DMS53 treated with DMSO at 0.1 percent for 48 hours (cell line): ENCODE measurements at regions not wholly inside any gene's neighbourhood (a gene's known extent, or its start where the extent isn't known, plus 50 kb on each side); places are given as distances from the start of the nearest gene placed in this dataset.

ENCODE experiments used
- DNase-seq: peaks from one replicate; lab custom pipeline; 2025; ENCODE audit not compliant: unreplicated experiment; lab: John Stamatoyannopoulos, UW

- DNase-seq = no peak
Measured at GRCh38 chr13:84686458-84686857, 804.2 kb upstream of the SLITRK1 start.

- DNase-seq = no peak
Measured at GRCh38 chr13:84684804-84685203, 802.5 kb upstream of the SLITRK1 start.

- no peak for DNase-seq
Measured at GRCh38 chr13:84684048-84684662, 801.9 kb upstream of the SLITRK1 start.

DNA sequence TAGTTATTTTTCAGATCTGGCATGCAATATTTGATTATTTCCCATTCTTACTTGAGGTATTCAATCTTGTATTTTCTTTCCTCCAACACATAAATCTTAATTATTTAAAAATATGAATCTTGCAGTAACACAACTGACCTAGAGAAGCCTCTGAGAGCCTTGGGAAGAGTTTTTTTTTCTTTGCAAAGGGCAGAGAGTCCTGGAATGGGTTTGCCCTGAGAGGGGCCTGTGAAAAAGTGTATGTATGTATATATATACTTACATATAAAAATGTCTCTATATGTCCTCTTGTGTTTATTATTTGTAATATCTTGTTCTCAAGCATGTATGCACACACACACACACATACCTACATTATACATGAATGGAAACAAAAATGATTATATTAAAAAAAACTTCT, 801.2 kb upstream of the SLITRK1 start:
- no peak for DNase-seq

DNA sequence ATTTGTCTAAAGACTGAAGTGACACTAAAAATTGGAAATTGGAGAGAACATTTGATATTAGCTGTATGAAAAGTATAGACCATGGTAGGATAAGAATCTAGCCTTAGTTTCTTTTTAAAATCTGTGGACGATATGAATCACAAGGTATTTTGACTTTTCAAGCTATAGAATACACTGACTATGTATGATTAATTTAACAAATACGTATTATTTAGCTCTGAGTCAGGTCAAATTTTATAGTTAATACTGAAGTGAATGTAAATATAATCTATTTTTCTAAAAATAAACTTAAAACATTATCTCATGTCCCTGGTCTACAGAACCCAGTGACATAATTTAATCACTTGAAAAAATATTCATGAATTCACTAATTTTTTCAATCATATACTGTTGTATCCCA, 795.6 kb upstream of the SLITRK1 start:
- DNase-seq = no peak

DNA sequence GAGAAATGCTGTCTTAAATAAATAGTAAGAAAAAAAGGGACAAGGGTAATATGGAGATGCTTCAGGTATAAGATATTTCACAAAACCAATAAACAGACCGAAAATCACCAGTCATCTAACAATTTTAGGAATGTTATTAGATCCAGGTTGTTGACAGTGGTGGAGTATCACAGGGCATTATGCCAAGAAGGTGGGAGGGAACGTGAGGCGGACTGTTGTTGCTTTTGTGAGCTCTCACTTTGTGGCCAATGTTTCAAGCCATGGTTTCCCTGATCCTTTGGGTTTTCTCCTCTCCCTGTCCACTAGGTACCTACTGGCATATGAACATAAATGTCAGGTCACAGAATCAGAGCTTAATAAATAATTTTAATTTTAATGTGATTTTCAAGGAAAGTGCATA, 790.3 kb upstream of the SLITRK1 start:
- no peak for DNase-seq

DNA sequence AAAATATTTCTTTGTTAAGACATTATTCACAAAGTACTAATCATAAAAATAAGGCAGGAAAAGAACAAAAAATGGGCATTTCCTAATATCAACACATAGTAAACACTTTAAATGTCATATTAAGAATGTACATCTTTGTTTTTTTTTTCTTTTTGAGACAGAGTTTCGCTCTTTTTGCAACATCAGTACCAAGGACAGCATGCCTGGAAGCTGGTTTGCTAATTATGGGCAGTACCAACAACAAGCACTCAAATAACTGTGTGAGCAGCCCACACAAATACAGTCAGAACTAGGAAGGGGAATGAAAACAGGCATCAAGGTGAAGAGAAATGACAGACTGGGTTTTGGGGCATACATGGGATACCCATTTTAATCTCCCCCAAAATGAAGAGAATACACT, 788.0 kb upstream of the SLITRK1 start:
- no peak for DNase-seq

DNA sequence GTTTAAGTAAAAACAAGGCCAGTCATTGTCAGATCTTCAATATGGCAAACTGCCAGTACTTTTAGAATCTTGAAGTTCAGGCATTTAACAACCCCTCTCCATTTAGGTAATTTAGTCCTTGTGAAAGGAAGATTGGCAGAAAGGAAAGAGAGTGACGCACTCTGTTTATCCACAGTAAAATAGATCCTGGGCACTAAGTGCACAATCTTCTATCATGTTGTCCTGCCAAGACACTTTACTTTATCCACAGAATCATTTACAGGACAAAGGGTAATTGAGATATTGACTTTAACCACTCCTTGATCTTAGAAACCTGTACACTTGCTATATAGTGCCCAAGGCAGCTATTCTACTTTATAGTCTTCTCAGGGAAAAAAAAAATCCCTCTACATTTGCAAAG, 786.4 kb upstream of the SLITRK1 start:
- no peak for DNase-seq

DNA sequence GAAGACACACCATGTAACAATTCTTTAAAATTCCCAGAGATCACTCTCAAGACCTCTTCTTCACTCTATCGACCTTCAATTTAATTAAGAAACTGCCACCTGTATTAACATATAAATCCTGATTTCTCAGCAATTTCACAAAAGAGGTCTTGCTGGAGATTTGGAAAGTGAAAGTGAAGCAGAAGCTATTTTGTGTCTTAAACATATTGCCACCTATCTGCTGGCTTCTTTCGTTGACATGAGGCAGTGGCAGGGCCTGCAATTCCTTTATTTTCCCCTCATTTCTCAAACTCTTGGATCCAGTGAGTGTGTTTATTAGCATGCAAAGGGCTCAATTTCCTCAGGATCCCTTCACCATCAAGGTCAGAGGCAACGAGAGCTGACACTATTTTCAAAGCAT, 780.2 kb upstream of the SLITRK1 start:
- no peak for DNase-seq

- DNase-seq = no peak
Measured at GRCh38 chr13:84661718-84662117, 779.4 kb upstream of the SLITRK1 start.

- DNase-seq = no peak
Measured at GRCh38 chr13:84659359-84659661, 777.0 kb upstream of the SLITRK1 start.

GRCh38 chr13:84658491-84659358, 776.5 kb upstream of the SLITRK1 start:
- no peak for DNase-seq

- no peak for DNase-seq
Measured at GRCh38 chr13:84655677-84656076, 773.4 kb upstream of the SLITRK1 start.

GRCh38 chr13:84654654-84655275, 772.5 kb upstream of the SLITRK1 start:
- DNase-seq = no peak

- DNase-seq = no peak
Measured at GRCh38 chr13:84653915-84654534, 771.8 kb upstream of the SLITRK1 start.

DNA sequence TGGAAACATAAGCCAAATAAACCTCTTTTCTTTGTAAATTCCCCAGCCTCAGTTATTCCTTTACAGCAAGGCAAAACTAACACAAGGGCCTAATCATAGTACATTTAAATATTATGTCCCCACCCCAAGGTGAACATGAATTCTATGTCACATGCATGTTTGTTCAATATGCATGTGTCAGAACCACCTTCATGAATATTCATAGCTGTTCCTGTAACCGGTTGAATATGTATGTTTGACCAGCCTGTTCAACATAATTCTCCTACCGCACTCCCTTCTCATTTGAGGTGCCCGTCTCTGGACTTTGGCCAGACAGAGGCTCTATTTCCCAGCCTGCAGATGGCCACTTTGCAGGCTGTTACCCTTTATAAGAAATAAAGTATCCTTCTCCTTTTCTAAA, 769.4 kb upstream of the SLITRK1 start:
- no peak for DNase-seq

- DNase-seq = no peak
Measured at GRCh38 chr13:84651288-84651687, 769.0 kb upstream of the SLITRK1 start.

GRCh38 chr13:84649853-84650252, 767.6 kb upstream of the SLITRK1 start:
- no peak for DNase-seq

- no peak for DNase-seq
Measured at GRCh38 chr13:84648069-84648640, 765.9 kb upstream of the SLITRK1 start.

DNA sequence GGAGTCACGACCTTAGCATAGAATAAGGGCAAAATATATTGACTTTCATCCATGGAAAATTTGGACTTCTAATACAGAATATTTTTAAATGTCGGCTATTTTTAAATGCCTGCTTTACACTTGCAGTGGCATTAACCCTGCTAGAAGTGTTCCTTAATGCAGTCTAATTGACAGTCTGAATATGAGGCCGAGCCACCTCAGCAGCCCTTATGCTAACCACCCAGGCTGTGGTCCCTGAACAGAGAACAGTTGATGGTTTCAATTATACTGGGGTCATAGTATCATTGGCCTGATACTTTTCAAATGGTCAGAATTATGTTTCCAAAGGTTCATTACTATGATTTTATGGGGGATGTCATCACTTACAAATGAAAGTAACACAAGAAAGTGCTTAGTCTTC, 764.7 kb upstream of the SLITRK1 start:
- DNase-seq = no peak

GRCh38 chr13:84645196-84646012, 763.1 kb upstream of the SLITRK1 start:
- no peak for DNase-seq
